ENCODE measurements at regions not wholly inside any gene's neighbourhood (a gene's known extent, or its start where the extent isn't known, plus 50 kb on each side); places are given as distances from the start of the nearest gene placed in this dataset.

DNA sequence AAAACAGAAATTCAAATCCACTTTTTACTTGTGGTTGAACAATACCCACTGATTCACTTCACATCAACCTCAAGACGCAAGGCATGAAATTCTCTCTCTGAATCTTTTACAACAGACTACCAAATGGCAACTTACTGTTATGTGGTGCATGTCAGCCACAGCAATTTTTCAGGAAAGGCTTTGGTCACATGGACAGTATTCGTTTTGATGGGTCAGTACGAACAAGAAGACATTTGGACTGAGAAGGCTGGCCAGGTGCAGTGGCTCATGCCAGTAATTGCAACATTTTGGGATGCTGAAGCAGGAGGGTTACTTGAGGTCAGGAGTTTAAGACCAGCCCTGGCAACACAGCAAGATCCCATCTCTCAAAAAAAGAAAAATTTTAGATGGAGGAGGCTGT lies 144.0 kb downstream of the SEC23A start:
- H3K4me3 ChIP-seq (ENCODE audit: low read depth, low read length) = no peak overlapping the region
- H3K27me3 ChIP-seq (ENCODE audit: control insufficient read depth, insufficient read depth, low read length) = no peaks in the 10 kb centered on the region
- ChIA-PET CTCF (no interaction called here), POLR2A (no interaction called here)
- H3K27ac ChIP-seq (ENCODE audit: low read depth, low read length) = no peak overlapping the region
- TF ChIP-seq, protein P1, sequence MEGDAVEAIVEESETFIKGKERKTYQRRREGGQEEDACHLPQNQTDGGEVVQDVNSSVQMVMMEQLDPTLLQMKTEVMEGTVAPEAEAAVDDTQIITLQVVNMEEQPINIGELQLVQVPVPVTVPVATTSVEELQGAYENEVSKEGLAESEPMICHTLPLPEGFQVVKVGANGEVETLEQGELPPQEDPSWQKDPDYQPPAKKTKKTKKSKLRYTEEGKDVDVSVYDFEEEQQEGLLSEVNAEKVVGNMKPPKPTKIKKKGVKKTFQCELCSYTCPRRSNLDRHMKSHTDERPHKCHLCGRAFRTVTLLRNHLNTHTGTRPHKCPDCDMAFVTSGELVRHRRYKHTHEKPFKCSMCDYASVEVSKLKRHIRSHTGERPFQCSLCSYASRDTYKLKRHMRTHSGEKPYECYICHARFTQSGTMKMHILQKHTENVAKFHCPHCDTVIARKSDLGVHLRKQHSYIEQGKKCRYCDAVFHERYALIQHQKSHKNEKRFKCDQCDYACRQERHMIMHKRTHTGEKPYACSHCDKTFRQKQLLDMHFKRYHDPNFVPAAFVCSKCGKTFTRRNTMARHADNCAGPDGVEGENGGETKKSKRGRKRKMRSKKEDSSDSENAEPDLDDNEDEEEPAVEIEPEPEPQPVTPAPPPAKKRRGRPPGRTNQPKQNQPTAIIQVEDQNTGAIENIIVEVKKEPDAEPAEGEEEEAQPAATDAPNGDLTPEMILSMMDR (IDR thresholded peaks at IDR 0.05; ENCODE audit: low read depth, low read length) = no peak
- no peaks in the 10 kb centered on the region for H3K9me3 ChIP-seq (ENCODE audit: control insufficient read depth, insufficient read depth, low read length)
- DNase-seq (ENCODE audit: low read depth, low spot score) = no peak

DNA sequence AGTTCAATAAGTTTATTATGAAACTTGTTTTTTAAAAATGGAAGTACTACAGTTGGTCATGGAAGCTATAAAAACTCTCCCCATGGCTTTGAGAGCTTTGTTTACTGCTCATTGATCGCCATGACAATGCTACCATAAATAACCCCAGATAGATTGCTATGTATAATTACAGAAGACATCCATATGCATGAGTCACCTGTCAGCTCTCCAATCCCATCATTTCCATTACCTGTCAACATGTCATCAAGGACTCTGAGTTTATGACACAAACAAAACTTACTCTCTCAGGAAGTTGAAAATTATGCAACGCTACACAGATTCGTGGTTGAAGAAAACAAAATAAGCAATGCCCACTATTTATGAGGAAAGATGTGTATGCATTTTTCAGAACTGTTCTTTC lies 144.4 kb downstream of the SEC23A start:
- Histone ChIP-seq H3K27me3 (ENCODE audit: control insufficient read depth, insufficient read depth, low read length) (no peaks in the 10 kb centered on the region), H3K27ac (ENCODE audit: low read depth, low read length) (no peak overlapping the region), H3K9me3 (ENCODE audit: control insufficient read depth, insufficient read depth, low read length) (no peaks in the 10 kb centered on the region), H3K4me3 (ENCODE audit: low read depth, low read length) (no peak overlapping the region)
- no peak for DNase-seq (ENCODE audit: low read depth, low spot score)
- ChIA-PET POLR2A (no interaction called here), CTCF (no interaction called here)
- TF ChIP-seq, protein P1 (IDR thresholded peaks at IDR 0.05; ENCODE audit: low read depth, low read length) = no peak

DNA sequence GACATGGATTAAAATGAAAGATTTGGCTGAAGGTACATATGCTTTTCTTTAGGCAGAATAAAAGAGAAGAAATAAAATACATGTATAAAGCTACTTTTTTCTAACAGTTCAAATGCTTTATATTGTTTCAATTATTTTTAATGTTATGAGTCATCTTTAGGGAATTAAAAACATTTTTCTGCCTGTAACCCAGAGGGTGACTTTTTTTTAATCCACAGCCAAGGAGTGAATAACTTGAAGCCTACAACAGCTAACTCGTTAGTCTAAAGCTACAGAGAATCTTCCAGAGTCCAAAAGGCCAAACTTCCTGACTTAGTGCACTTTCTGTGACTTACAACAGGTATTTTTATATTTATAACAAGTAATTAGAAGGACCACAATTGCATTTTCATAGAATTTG lies 151.6 kb downstream of the SEC23A start:
- no peak overlapping the region for H3K4me3 ChIP-seq (ENCODE audit: low read depth, low read length)
- TF ChIP-seq, protein P1 (IDR thresholded peaks at IDR 0.05; ENCODE audit: low read depth, low read length) = no peak
- no peak overlapping the region for H3K27ac ChIP-seq (ENCODE audit: low read depth, low read length)
- DNase-seq (ENCODE audit: low read depth, low spot score) = no peak
- no peaks in the 10 kb centered on the region for H3K27me3 ChIP-seq (ENCODE audit: control insufficient read depth, insufficient read depth, low read length)
- CTCF ChIA-PET = interaction anchor here (1.2 kb wide), 1 partner anchor 10 kb away, joined by 3 read pairs; no protein-coding TSS in a partner anchor
- POLR2A ChIA-PET = no interaction called here
- H3K9me3 ChIP-seq (ENCODE audit: control insufficient read depth, insufficient read depth, low read length) = no peaks in the 10 kb centered on the region

DNA sequence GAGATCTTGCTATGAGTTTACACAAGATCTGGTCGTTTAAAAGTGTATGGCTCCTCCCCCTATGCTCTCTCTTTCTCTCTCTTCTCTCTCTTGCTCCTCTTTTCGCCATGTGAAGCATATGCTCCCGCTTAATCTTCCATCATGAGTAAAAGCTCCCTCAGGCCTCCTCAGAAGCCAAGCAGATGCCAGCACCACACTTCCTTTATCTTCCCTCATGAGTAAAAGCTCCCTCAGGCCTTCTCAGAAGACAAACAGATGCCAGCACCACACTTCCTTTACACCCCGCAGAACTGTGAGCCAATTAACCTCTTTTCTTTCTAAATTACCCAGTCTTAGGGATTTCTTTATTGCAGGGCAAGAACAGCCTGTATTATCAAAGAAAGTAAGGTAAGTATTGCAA lies 152.4 kb downstream of the SEC23A start:
- CTCF ChIA-PET = interaction anchor here (1.2 to 1.8 kb wide), 3 partner anchors 10 to 1048 kb away, joined by 3 to 5 read pairs (median 4); no protein-coding TSS in a partner anchor
- no peaks in the 10 kb centered on the region for H3K27me3 ChIP-seq (ENCODE audit: control insufficient read depth, insufficient read depth, low read length)
- no peaks in the 10 kb centered on the region for H3K9me3 ChIP-seq (ENCODE audit: control insufficient read depth, insufficient read depth, low read length)
- TF ChIP-seq, protein P1 (IDR thresholded peaks at IDR 0.05; ENCODE audit: low read depth, low read length) = no peak
- no peak overlapping the region for H3K4me3 ChIP-seq (ENCODE audit: low read depth, low read length)
- H3K27ac ChIP-seq (ENCODE audit: low read depth, low read length) = no peak overlapping the region
- no peak for DNase-seq (ENCODE audit: low read depth, low spot score)
- POLR2A ChIA-PET = no interaction called here

DNA sequence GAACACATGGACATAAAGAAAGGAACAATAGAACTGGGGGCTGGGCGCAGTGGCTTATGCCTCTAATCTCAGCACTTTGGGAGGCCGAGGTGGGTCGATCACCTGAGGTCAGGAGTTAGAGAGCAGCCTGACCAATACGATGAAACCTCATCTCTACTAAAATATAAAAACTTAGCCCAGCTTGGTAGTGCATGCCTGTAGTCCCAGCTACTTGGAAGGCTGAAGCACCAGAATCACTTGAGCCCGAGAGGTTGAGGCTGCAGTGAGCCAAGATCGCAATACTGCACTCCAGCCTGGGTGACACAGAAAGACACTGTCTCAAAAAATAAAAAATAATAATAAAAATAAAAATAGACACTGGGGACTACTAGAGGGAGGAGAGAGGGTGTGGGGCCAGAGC lies 154.5 kb downstream of the SEC23A start:
- H3K27ac ChIP-seq (ENCODE audit: low read depth, low read length) = no peak overlapping the region
- TF ChIP-seq, protein P1 (IDR thresholded peaks at IDR 0.05; ENCODE audit: low read depth, low read length) = no peak
- ChIA-PET CTCF (no interaction called here), POLR2A (no interaction called here)
- no peaks in the 10 kb centered on the region for H3K27me3 ChIP-seq (ENCODE audit: control insufficient read depth, insufficient read depth, low read length)
- no peak for DNase-seq (ENCODE audit: low read depth, low spot score)
- no peaks in the 10 kb centered on the region for H3K9me3 ChIP-seq (ENCODE audit: control insufficient read depth, insufficient read depth, low read length)
- no peak overlapping the region for H3K4me3 ChIP-seq (ENCODE audit: low read depth, low read length)
